Peyer's patch (tissue), 4 donors: ENCODE measurements at regions not wholly inside any gene's neighbourhood (a gene's known extent, or its start where the extent isn't known, plus 50 kb on each side); places are given as distances from the start of the nearest gene placed in this dataset.

Experiments used
- DNase-seq, 3 donors: peaks; one replicate each; pipeline ENCODE4 v3.0.0-alpha.2; 2017 to 2019
- H3K27ac ChIP-seq, 4 donors: fragments of 200-600 bp; sonication (generic); one replicate each; pipeline ENCODE4 v1.5.1; 2016 to 2019
- H3K27me3 ChIP-seq, 2 donors: fragments of 200-600 bp; sonication (generic); one replicate each; pipeline ENCODE4 v1.5.1; 2019
- H3K36me3 ChIP-seq, 3 donors: fragments of 200-600 bp; sonication (generic); one replicate each; pipeline ENCODE4 v1.5.1; 2016 to 2019
- H3K4me1 ChIP-seq, 4 donors: fragments of 200-600 bp; sonication (generic); one replicate each; pipeline ENCODE4 v1.5.1; 2016 to 2019
- H3K4me3 ChIP-seq, 4 donors: fragments of 200-600 bp; sonication (generic); 1 replicate in 3 of 4; 2 replicates in 1 of 4; pipeline ENCODE4 v1.5.1; 2016 to 2019; ENCODE audit warnings: mild to moderate bottlenecking in 1 of 4
- H3K9me3 ChIP-seq, 4 donors: fragments of 200-600 bp; sonication (generic); one replicate each; pipeline ENCODE4 v1.5.1; 2016 to 2019; ENCODE audit warnings: mild to moderate bottlenecking in 1 of 4
- CTCF ChIP-seq, 6 experiments: fragments of 450-650 bp in 4 of 6; fragments of 200-600 bp in 2 of 6; sonication (generic) in 1 of 6; IDR thresholded peaks; one replicate each; pipeline ENCODE4 v1.5.1; 2017 to 2019; ENCODE audit warnings: antibody characterized with exemption in 6 of 6, mild to moderate bottlenecking in 3 of 6, moderate library complexity in 1 of 6
- POLR2A ChIP-seq, 2 donors: fragments of 450-650 bp; IDR thresholded peaks; one replicate each; pipeline ENCODE4 v1.5.1; 2017; ENCODE audit warnings: antibody characterized with exemption in 2 of 2, mild to moderate bottlenecking in 2 of 2, moderate library complexity in 2 of 2

- no peaks in the 10 kb centered on the region for H3K27me3 ChIP-seq
- no peak for TF ChIP-seq POLR2A (IDR thresholded peaks at IDR 0.05)
- no peak for TF ChIP-seq CTCF (IDR thresholded peaks at IDR 0.05)
- peaks cover 0 to 6% (median 0%) of the 10 kb centered on the region in 4 donors for H3K9me3 ChIP-seq
- peaks cover 0 to 7% (median 0%) of the 10 kb centered on the region in 4 donors for H3K4me1 ChIP-seq
- H3K4me3 ChIP-seq: peak overlapping the region in 2 of 4 donors; percentile 22 to 25
- no peaks in the 10 kb centered on the region for H3K36me3 ChIP-seq
- H3K27ac ChIP-seq: no peak overlapping the region
- peak in 1 of 3 donors; percentile 46 for DNase-seq
These were observed 685.0 kb downstream of the MATN1 start for GRCh38 chr1:30038134-30039025.

- Histone ChIP-seq H3K4me3 (no peak overlapping the region), H3K27me3 (no peaks in the 10 kb centered on the region), H3K27ac (no peak overlapping the region), H3K36me3 (no peaks in the 10 kb centered on the region), H3K4me1 (peaks cover 0 to 7% (median 0%) of the 10 kb centered on the region in 4 donors), H3K9me3 (peaks cover 0 to 3% (median 0%) of the 10 kb centered on the region in 4 donors)
- TF ChIP-seq CTCF (IDR thresholded peaks at IDR 0.05) (no peak), POLR2A (IDR thresholded peaks at IDR 0.05) (no peak)
- DNase-seq: peak in 1 of 3 donors; percentile 43
These were observed 685.9 kb downstream of the MATN1 start for GRCh38 chr1:30037251-30038118.

- TF ChIP-seq CTCF (IDR thresholded peaks at IDR 0.05) (no peak), POLR2A (IDR thresholded peaks at IDR 0.05) (no peak)
- peaks cover 0 to 7% (median 0%) of the 10 kb centered on the region in 4 donors for H3K4me1 ChIP-seq
- H3K27ac ChIP-seq: no peak overlapping the region
- no peak overlapping the region for H3K4me3 ChIP-seq
- no peaks in the 10 kb centered on the region for H3K27me3 ChIP-seq
- peaks cover 0 to 3% (median 0%) of the 10 kb centered on the region in 4 donors for H3K9me3 ChIP-seq
- DNase-seq: no peak
- no peaks in the 10 kb centered on the region for H3K36me3 ChIP-seq
These were observed 686.7 kb downstream of the MATN1 start for GRCh38 chr1:30036666-30037065.

GRCh38 chr1:30036229-30036547, 687.2 kb downstream of the MATN1 start:
- H3K27me3 ChIP-seq: no peaks in the 10 kb centered on the region
- DNase-seq: peak in 1 of 3 donors; percentile 13
- peaks cover 0 to 3% (median 0%) of the 10 kb centered on the region in 4 donors for H3K9me3 ChIP-seq
- no peak overlapping the region for H3K4me3 ChIP-seq
- TF ChIP-seq POLR2A (IDR thresholded peaks at IDR 0.05) (no peak), CTCF (IDR thresholded peaks at IDR 0.05) (no peak)
- H3K4me1 ChIP-seq: peaks cover 0 to 7% (median 0%) of the 10 kb centered on the region in 4 donors
- no peaks in the 10 kb centered on the region for H3K36me3 ChIP-seq
- no peak overlapping the region for H3K27ac ChIP-seq

- no peaks in the 10 kb centered on the region for H3K36me3 ChIP-seq
- H3K4me1 ChIP-seq: peaks cover 0 to 7% (median 0%) of the 10 kb centered on the region in 4 donors
- TF ChIP-seq POLR2A (IDR thresholded peaks at IDR 0.05): no peak
- no peak for TF ChIP-seq CTCF (IDR thresholded peaks at IDR 0.05)
- H3K27me3 ChIP-seq: no peaks in the 10 kb centered on the region
- no peak overlapping the region for H3K27ac ChIP-seq
- peak in 1 of 3 donors; percentile 22 for DNase-seq
- no peak overlapping the region for H3K4me3 ChIP-seq
- peaks cover 0 to 3% (median 0%) of the 10 kb centered on the region in 4 donors for H3K9me3 ChIP-seq
These were observed 687.7 kb downstream of the MATN1 start for GRCh38 chr1:30035522-30036228.
